Uterus (tissue), 2 donors: ENCODE measurements at regions not wholly inside any gene's neighbourhood (a gene's known extent, or its start where the extent isn't known, plus 50 kb on each side); places are given as distances from the start of the nearest gene placed in this dataset.

Experiments
- CTCF ChIP-seq, 4 experiments: fragments of 200-600 bp in 2 of 4; fragments of 450-650 bp in 2 of 4; sonication (generic) in 2 of 4; IDR thresholded peaks; one replicate each; pipeline ENCODE4 v1.5.1; 2016 to 2019; ENCODE audit warnings: antibody characterized with exemption in 4 of 4, mild to moderate bottlenecking in 2 of 4, moderate library complexity in 1 of 4
- POLR2A ChIP-seq, 2 donors: fragments of 450-650 bp; IDR thresholded peaks; one replicate each; pipeline ENCODE4 v1.6.1; 2016; ENCODE audit warnings: antibody characterized with exemption in 2 of 2, mild to moderate bottlenecking in 1 of 2, moderate library complexity in 1 of 2

GRCh38 chr14:30462358-30462757, 96.6 kb upstream of the G2E3 start:
- TF ChIP-seq CTCF (IDR thresholded peaks at IDR 0.05) (no peak), POLR2A (IDR thresholded peaks at IDR 0.05) (no peak)
